GM21529 (cell line): ENCODE measurements at regions not wholly inside any gene's neighbourhood (a gene's known extent, or its start where the extent isn't known, plus 50 kb on each side); places are given as distances from the start of the nearest gene placed in this dataset.
"Not testable (repeated sequence)": the region's sequence is repeated elsewhere in the genome, so short reads cannot be mapped to it uniquely, and the experiment has no call there.

ENCODE experiments used
- ATAC-seq: cut with Tn5 transposase; IDR thresholded peaks from one replicate; pipeline ENCODE4 v1.9.1; 2021; ENCODE audit not compliant: unreplicated experiment

- ATAC-seq: no peak
Observed at GRCh38 chr10:124217906-124218804, 124.8 kb upstream of the CHST15 start.

DNA sequence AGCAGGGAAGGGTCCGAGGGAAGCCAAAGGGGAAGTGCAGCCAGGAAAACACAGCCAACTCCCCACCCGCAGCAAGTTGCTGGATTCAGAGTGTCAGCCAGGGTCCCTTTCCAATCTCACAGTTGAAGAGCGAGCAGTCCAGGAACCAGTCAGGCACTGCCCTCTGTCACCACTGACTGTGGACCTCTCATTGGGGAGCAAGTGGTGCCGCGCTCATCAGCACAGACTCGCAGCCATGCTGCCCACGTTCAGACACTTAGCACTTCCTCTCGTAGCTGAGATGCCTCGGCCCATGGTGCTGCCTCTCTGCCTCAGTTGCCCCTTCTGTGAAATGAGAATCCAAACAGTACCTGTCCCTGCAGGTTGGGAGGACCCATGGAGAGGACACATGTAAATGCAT lies 123.6 kb upstream of the CHST15 start:
- ATAC-seq: no peak

GRCh38 chr10:124214610-124215375 lies 121.4 kb upstream of the CHST15 start:
- ATAC-seq: no peak

DNA sequence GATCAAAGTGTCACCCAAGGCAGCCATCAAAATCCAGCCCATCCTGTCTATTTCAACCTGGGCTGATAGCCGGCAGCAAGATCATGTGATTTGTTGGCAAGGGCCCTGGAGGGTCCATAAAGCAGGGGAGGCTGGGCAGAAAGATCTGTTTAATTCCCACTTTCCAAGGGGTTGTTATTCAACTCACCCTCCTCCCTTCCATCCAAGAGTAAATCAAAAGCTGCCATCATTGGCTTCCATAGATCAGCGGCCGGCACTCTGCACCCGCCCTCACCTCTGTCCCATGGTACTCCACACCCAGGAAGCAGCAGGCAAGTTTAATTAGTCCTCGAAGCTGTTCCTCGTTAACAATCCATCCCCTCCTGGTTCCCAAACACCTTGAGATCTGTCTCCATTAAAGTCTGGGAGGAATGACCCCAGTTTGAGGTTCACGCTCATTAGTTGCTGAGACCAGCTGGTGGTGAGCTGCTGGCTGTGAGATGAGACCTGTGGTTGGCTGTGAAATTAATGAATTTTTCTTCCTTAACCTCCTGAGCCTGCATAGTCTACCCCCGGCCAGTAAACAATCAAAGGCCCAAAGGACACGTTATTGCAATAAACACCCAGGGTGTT lies 120.6 kb upstream of the CHST15 start:
- ATAC-seq: no peak

DNA sequence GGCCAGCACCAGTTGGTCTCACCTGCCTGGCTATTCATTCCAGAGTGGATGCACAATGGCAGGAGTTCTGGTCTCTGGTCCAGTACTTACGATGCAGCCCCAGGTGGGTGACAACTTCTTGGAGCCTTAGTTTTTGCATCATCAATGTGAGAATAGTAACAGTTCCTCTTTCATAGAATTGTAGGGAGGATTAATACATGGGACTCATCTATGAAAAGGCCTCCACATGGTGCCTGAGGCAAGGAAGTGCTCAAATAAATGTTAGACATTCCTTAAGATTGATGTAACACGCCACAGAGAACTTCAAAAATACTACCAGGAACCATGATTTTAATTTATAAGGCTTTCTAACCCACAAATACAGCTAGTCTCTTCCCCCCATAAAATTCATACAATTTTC lies 120.1 kb upstream of the CHST15 start:
- ATAC-seq: no peak

GRCh38 chr10:124212702-124213101 lies 119.3 kb upstream of the CHST15 start:
- ATAC-seq: no peak

GRCh38 chr10:124211921-124212320 lies 118.5 kb upstream of the CHST15 start:
- ATAC-seq: no peak

- no peak for ATAC-seq
Observed at GRCh38 chr10:124210263-124210662, 116.9 kb upstream of the CHST15 start.

DNA sequence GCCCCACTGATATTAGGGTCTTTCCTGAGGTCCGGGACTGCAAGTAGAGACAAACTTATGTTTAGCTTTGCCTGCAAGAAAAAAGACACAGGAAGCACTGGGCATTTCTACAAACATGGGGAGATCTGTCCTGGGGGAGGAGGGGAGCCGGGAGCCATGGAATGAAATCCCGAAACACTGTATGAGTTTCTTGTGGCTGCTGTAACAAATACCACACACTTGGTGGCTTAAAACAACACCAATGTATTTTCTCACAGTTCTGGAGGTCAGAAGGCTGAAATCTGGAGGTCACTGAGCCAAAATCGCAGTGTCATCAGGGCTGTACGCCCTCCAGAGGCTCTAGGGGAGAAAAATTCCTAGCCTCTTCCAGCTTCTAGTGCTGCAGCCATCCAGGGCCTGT lies 114.0 kb upstream of the CHST15 start:
- no peak for ATAC-seq

GRCh38 chr10:124206616-124207015 lies 113.2 kb upstream of the CHST15 start:
- ATAC-seq: no peak

GRCh38 chr10:124205432-124205831 lies 112.0 kb upstream of the CHST15 start:
- ATAC-seq: no peak

- no peak for ATAC-seq
Observed at GRCh38 chr10:124204726-124205125, 111.3 kb upstream of the CHST15 start.

DNA sequence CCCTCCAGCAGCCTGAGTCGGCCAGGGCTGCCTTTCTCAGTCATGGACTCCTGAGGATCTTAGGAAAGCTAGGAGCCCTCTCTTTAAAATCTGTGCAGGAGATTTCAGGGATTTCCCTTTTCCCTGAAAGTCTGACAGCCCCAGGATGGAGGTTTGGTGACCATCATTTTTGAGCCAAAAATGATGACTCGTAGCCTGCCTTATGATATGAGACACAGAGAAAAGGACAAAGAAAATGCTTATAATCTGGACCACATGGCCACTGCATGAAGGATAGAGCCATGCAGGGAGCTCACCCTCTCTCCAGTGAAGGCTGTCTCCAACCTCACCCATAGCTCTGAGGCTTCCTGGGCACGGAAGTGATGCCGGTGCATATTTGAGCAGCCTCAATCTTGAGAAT lies 106.6 kb upstream of the CHST15 start:
- ATAC-seq: no peak

DNA sequence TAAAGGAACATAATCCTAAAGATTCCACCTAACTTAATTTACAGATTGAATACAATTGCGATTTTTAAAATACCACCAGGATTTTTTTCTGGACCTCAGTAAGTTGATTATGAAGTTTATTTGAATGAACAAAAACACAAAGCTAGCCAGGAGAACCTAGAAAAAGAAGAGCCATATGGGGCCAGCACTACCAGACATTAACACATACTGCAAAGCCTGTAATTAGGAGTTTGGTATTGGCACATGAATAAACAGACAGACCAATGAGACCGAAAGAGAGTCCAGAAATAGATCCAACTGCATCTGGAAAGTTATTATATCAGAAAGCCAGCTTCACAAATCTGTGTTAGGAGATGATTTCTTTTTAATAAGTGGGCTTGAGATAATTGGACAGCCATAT lies 105.5 kb upstream of the CHST15 start:
- ATAC-seq: no peak

GRCh38 chr10:124198125-124198501 lies 104.7 kb upstream of the CHST15 start:
- no peak for ATAC-seq

DNA sequence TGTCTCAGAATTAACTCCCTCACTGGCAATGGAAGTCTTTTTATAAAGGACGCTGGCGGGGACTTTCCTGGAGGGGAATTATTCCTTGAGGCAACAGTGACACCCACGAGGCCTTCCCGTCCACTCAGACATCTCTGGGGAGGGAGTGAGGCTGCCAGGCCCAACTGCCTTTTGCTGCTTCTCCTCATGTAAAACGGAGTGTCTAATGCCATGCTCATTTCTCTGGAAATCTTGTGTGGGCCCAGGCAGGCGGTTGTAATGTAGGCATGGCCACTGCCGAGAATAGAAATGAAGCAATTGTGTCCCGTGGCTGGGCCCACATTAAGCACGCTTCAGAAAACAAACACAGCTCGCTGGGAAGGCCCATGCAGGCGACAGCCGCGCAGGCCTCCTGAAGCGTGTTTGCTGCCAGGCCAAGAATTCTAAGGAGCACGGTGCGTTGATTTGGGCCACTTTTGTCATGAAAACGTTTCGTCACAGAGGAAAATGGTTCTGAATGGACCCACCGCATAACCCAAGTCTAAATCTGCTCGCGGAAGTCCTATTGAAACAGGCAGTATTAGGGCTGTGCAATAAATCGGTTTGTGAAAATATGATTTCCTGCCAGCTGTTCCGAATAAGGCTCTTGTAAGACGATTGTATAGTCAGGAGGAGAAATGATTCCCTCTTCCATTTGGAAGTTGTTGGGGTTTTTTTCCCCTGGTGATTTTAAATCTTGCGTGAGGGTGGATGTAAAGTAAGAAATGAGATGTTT lies 104.2 kb upstream of the CHST15 start:
- no peak for ATAC-seq

GRCh38 chr10:124196659-124197058 lies 103.3 kb upstream of the CHST15 start:
- no peak for ATAC-seq

DNA sequence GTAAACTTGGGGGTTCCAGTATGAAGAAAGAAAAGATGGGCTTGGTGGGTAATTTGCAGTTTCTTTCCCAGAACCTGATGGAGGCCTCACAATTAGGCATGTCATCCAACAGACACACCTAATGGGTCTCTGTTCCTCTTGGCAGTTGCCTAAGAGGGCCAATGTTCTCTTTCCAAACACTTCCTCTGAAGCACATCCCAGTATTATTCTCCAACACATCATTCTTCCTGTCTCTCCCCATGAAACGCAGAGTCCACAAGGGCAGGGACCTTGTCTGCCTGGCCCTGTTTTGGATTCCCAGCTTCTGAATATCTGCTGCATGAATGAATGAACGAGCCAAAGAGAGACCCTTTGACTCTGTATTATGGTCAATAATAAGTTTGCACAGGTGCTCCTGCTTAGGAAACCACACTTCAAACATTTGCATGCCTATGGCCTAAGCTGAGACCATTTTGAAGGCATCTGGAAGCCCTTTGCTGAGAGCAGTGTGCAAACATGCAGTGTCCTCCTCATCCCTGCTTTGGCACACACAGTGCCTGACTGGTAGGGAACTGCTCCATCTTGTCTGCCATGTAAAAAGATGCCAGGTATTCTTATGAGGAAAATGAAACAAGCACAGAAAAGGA lies 100.9 kb upstream of the CHST15 start:
- ATAC-seq: no peak

DNA sequence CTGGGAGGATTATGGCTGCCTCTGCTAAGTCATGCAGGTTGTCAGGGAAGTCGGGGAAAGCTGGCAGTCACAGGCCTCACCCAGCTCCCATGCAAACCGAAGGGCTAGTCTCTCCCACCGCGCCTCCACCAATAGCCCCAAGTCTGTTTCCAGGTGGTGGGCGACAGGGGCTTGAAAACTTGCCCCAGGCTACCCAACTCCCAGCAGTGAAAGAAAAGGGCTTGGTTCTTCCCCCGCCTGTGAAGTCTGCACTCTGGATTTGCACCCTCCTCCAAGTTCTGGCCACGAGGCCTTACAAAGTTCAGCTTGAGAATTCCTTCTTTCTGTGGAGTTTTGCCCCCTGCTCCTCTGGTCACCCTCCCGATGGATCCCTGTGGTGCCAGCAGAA lies 99.9 kb upstream of the CHST15 start:
- no peak for ATAC-seq

DNA sequence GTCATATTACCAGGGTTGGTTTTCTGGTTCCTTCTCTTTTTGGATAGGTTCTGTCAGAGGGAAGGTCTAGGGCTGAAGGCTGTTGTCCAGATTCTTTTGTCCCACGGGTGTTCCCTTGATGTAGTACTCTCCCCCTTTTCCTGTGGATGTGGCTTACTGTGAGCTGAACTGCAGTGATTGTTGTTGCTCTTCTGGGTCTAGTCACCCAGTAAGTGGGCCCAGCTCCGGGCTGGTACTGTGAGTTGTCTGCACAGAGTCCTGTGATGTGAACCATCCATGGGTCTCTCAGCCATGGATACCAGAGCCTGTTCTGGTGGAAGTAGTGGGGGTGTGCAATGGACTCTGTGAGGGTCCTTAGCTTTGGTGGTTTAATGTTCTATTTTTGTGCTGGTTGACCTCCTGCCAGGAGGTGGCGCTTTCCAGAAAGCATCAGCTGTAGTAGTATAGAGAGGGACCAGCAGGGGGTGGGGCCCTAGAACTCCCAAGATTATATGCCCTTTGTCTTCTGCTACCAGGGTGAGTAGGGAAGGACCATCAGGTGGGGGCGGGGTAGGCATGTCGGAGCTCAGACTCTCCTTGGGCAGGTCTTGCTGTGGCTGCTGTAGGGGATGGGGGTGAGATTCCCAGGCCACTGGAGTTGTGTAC lies 99.4 kb upstream of the CHST15 start:
- ATAC-seq: not testable (repeated sequence)
